Activated naive CD4-positive, alpha-beta T cell treated with anti-CD3 and anti-CD28 coated beads, Interleukin-2, amount 50 U/mL, for 72 hours (primary cell): ENCODE measurements at regions not wholly inside any gene's neighbourhood (a gene's known extent, or its start where the extent isn't known, plus 50 kb on each side); places are given as distances from the start of the nearest gene placed in this dataset.

Source experiments
- ATAC-seq, 2 donors: fragments of 150-1000 bp; cut with Tn5 transposase; 2 replicates each; pipeline ENCODE4 v1.10.0; 2021; ENCODE audit warnings: mild to moderate bottlenecking in 2 of 2, moderate library complexity in 2 of 2
- DNase-seq, 2 donors: peaks; one replicate each; pipeline ENCODE4 v3.0.0; 2021 to 2022; ENCODE audit warnings: low spot score in 2 of 2
- H3K27ac Mint-ChIP-seq, 2 donors: one replicate each; pipeline ENCODE4 v1.8.0; 2022; ENCODE audit warnings: mild to moderate bottlenecking in 2 of 2, mixed read lengths in 2 of 2
- H3K36me3 Mint-ChIP-seq, 2 donors: one replicate each; pipeline ENCODE4 v1.8.0; 2022; ENCODE audit warnings: mixed read lengths in 2 of 2
- H3K9me3 Mint-ChIP-seq, 2 donors: one replicate each; pipeline ENCODE4 v1.8.0; 2022; ENCODE audit warnings: mixed read lengths in 2 of 2

GRCh38 chr3:16809993-16810392, 74.8 kb upstream of the PLCL2 start:
- no peak for DNase-seq

GRCh38 chr3:16810593-16811367, 74.0 kb upstream of the PLCL2 start:
- Mint-ChIP-seq H3K27ac (no peak overlapping the region), H3K9me3 (no peaks in the 10 kb centered on the region), H3K36me3 (no peaks in the 10 kb centered on the region)
- DNase-seq (no peak), ATAC-seq (no peak)

More at GRCh38 chr3:16809993-16810392, 74.8 kb upstream of the PLCL2 start:
- Mint-ChIP-seq H3K27ac (no peak overlapping the region), H3K36me3 (no peaks in the 10 kb centered on the region), H3K9me3 (no peaks in the 10 kb centered on the region)
- no peak for ATAC-seq

DNA sequence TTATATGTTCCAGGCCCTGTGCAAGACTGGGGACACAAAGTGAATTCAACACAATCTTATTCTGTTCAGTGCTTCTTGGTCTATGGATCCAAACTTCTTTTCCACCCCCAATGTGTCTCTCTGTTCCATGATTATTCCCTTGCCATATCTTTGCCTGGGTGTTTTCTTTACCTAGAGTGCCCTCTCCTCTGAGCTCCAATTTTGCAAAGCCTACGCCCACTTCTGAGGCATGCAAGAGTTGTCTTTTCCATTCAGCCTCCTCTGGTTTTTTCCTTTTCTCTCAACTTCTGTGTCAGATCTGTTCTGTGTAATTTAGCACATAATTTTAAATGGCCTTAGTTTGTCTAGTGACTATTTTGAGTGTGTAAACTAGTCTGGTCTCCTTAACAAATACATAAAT, 72.8 kb upstream of the PLCL2 start:
- H3K9me3 Mint-ChIP-seq, result no peaks in the 10 kb centered on the region
- no peak overlapping the region for H3K27ac Mint-ChIP-seq
- no peaks in the 10 kb centered on the region for H3K36me3 Mint-ChIP-seq
- DNase-seq (no peak), ATAC-seq (no peak)

DNA sequence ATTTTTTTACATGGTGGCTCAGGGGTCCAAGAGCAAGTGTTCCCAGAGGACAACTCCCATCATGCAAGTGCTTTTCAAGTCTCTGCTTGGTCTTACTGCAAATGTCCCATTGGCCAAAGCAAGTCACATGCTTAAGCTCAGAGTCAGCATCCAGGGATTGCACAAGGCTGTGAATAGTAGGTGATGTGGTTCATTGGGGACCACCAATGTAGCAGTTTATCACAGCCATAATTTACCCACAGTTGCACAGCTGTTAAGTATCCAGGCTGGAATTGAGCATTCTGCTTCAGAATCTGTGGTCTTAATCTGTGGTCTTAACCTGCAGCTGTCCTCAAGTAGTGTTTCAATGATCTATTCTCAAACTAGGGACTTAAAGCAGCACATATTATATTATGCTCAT, 71.4 kb upstream of the PLCL2 start:
- Mint-ChIP-seq H3K27ac (no peak overlapping the region), H3K9me3 (no peaks in the 10 kb centered on the region), H3K36me3 (no peaks in the 10 kb centered on the region)
- DNase-seq (no peak), ATAC-seq (no peak)

- Mint-ChIP-seq H3K9me3 (no peaks in the 10 kb centered on the region), H3K36me3 (no peaks in the 10 kb centered on the region), H3K27ac (no peak overlapping the region)
- ATAC-seq (peak in 1 of 2 donors; percentile 51), DNase-seq (no peak)
Observed at GRCh38 chr3:16816048-16816780, 68.5 kb upstream of the PLCL2 start.

GRCh38 chr3:16817197-16817596, 67.6 kb upstream of the PLCL2 start:
- H3K36me3 Mint-ChIP-seq, result no peaks in the 10 kb centered on the region
- no peak overlapping the region for H3K27ac Mint-ChIP-seq
- H3K9me3 Mint-ChIP-seq, result peaks cover 0 to 6% of the 10 kb centered on the region in 2 donors
- ATAC-seq (no peak), DNase-seq (no peak)

GRCh38 chr3:16818194-16818593, 66.6 kb upstream of the PLCL2 start:
- H3K36me3 Mint-ChIP-seq, result no peaks in the 10 kb centered on the region
- no peak for ATAC-seq
- peaks cover 0 to 11% of the 10 kb centered on the region in 2 donors for H3K9me3 Mint-ChIP-seq
- DNase-seq, result no peak
- no peak overlapping the region for H3K27ac Mint-ChIP-seq

GRCh38 chr3:16818945-16819344, 65.8 kb upstream of the PLCL2 start:
- Mint-ChIP-seq H3K36me3 (no peaks in the 10 kb centered on the region), H3K27ac (no peak overlapping the region), H3K9me3 (peaks cover 0 to 14% of the 10 kb centered on the region in 2 donors)
- ATAC-seq (no peak), DNase-seq (no peak)

- H3K9me3 Mint-ChIP-seq, result peaks cover 0 to 14% of the 10 kb centered on the region in 2 donors
- ATAC-seq (peak; percentile 23 to 57), DNase-seq (no peak)
- no peaks in the 10 kb centered on the region for H3K36me3 Mint-ChIP-seq
- no peak overlapping the region for H3K27ac Mint-ChIP-seq
Observed at GRCh38 chr3:16820485-16820884, 64.3 kb upstream of the PLCL2 start.

DNA sequence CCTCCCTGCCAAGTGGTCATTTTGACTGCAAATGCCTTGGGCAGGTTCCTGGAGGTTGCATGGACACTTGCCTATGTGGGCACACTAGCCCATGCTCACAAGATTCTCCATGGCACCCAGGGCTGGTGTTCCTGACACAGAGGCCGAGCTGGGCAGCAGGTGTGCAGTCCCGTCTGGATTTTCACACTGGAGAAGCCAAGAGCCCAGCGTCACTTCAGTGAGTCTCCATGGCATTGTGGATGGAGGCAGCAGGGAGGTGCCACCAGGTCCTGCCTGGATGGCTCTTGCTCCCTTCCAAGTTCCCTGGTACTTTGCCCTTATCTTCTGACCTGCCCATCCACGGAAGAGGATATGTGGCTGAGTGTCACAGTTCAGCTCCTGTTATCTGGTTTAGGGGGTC, 63.7 kb upstream of the PLCL2 start:
- H3K36me3 Mint-ChIP-seq, result no peaks in the 10 kb centered on the region
- DNase-seq (no peak), ATAC-seq (no peak)
- no peak overlapping the region for H3K27ac Mint-ChIP-seq
- peaks cover 0 to 14% of the 10 kb centered on the region in 2 donors for H3K9me3 Mint-ChIP-seq

DNA sequence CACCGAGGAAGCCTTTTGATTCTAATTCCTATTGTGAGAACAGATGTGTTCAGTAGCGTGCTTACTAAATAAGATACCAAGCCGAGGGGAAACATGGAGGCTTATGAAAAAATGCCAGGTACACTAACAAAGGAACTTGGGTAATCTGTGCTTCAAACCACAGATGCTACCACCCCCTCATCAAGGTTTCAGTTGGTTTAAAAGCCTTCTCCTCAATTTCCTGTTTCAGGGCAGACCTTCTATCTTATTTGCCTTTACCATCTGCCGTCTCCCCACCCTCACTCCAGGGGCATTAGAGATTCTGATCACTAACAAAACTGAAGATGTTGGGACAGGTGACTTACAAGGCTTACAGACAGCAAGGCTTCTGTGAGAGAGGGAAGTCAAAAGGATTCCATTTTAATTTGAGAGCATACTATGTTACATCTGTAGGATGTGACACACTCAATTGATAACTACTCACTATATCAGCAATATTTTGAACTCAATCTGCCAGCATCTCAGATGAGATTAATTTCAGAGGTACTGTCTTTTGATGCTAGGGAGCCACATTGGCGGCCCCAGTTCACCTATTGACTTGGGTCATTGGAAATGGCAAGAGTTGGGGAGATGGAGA, 60.6 kb upstream of the PLCL2 start:
- no peak overlapping the region for H3K27ac Mint-ChIP-seq
- peaks cover 0 to 14% of the 10 kb centered on the region in 2 donors for H3K9me3 Mint-ChIP-seq
- H3K36me3 Mint-ChIP-seq, result no peaks in the 10 kb centered on the region
- ATAC-seq, result peak; percentile 84 to 86
- peak in 1 of 2 donors; percentile 28 for DNase-seq

DNA sequence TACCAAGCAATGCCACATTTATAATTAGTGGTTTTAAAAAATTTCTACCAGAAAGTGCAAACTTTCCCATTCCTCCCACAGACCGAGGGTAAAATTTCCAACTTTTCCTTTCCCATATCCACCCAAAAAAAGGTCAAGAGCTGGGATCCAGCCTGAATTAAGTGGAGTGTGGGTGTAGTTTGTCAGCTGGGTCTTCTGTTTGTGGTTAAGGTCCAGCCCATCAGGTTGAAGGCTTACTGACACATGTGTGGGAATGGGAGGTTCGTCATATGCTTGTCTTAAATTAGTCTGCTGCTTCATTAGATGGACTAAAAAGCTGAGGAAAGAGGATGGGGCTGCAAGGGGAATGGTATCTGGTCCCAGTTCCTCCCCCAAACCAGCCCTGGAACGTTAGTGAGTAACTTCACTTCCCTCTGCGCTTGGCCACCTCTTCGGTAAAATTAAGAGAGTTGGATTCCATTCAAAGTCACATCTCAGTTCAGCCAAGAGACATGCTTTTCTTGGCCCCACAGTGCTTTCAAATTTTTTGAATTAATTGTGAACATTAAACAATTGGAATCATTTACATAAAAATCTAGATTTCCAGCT, 59.0 kb upstream of the PLCL2 start:
- H3K36me3 Mint-ChIP-seq, result no peaks in the 10 kb centered on the region
- no peak overlapping the region for H3K27ac Mint-ChIP-seq
- H3K9me3 Mint-ChIP-seq, result peaks cover 0 to 14% of the 10 kb centered on the region in 2 donors
- DNase-seq (no peak), ATAC-seq (no peak)

GRCh38 chr3:16828815-16829214, 55.9 kb upstream of the PLCL2 start:
- DNase-seq (peak in 1 of 2 donors; percentile 33), ATAC-seq (peak; percentile 44 to 50)
- H3K9me3 Mint-ChIP-seq, result no peaks in the 10 kb centered on the region
- H3K27ac Mint-ChIP-seq, result no peak overlapping the region
- H3K36me3 Mint-ChIP-seq, result no peaks in the 10 kb centered on the region

- Mint-ChIP-seq H3K36me3 (no peaks in the 10 kb centered on the region), H3K9me3 (no peaks in the 10 kb centered on the region), H3K27ac (no peak overlapping the region)
- DNase-seq (no peak), ATAC-seq (no peak)
Observed at GRCh38 chr3:16831846-16832245, 52.9 kb upstream of the PLCL2 start.

DNA sequence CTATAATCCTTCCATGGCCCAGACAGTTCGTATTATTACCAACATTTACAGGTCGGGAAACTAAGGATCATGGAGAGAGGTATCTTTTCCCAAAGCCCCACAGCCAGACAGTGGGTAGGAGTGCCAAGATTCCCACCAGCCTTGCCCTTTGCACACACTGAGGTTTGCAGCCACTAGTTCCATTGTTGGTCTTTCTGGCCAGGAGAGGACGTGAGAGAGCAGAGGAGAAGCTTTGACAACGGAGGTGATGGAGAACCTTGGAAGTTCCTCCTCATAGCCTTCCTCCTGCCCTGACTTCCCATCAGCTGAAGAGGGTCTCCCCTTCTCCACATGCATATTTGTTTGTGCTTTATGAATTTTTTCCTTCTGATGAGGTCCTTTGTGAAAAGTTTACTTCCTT, 50.5 kb upstream of the PLCL2 start:
- DNase-seq, result no peak
- H3K36me3 Mint-ChIP-seq, result no peaks in the 10 kb centered on the region
- H3K27ac Mint-ChIP-seq, result no peak overlapping the region
- no peak for ATAC-seq
- H3K9me3 Mint-ChIP-seq, result no peaks in the 10 kb centered on the region

GRCh38 chr3:16834753-16835152, 50.0 kb upstream of the PLCL2 start:
- no peak overlapping the region for H3K27ac Mint-ChIP-seq
- ATAC-seq (no peak), DNase-seq (no peak)
- no peaks in the 10 kb centered on the region for H3K36me3 Mint-ChIP-seq
- no peaks in the 10 kb centered on the region for H3K9me3 Mint-ChIP-seq
